ENCODE measurements at regions not wholly inside any gene's neighbourhood (a gene's known extent, or its start where the extent isn't known, plus 50 kb on each side); places are given as distances from the start of the nearest gene placed in this dataset.

DNA sequence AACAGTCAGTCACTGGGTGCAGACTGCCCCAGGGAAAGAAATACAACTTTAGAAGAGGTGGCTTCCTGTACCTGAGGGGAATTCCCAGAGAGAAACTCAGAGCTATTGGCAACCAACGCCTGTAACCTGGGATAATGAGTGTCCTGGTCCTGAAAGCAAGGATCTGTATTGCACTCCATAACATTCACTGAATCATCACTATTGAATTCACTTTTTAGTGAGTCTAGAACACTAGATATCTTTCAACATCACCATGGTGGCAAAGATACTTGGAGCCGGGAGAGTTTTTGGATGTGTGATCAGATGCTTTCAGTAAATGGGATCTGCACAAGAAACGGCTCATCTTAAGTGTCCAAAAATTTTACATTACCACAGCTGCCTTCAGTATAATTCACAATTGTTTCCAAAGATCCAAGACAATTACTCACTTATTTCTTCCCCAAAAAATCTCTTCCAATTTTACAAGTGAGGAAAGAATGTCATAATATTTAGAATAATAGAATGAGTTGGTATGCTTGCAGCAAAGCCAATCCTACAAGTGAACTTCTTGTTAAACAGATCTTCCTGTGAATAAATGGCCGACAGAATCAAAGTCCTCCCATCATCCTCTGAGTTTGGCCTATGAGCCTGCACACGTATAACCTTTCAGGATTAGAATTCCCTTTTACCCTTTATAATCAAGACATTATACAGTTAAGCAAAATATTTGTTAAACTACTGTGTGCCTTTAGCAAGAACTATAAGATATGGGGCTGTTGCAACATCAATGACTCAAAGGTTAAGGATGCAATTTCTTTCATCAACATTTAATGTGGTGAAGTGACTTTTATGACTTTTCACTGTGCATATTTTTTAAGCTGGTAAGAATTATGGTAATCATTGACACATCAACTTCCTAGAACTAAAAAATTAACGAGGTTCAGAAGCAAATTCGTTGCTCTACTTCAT lies 243.3 kb upstream of the COL8A1 start:
- TF ChIP-seq SMC3 (conservative IDR thresholded peaks at IDR 0.05; ENCODE audit: poor library complexity): no peak
- TF ChIP-seq, protein P1, sequence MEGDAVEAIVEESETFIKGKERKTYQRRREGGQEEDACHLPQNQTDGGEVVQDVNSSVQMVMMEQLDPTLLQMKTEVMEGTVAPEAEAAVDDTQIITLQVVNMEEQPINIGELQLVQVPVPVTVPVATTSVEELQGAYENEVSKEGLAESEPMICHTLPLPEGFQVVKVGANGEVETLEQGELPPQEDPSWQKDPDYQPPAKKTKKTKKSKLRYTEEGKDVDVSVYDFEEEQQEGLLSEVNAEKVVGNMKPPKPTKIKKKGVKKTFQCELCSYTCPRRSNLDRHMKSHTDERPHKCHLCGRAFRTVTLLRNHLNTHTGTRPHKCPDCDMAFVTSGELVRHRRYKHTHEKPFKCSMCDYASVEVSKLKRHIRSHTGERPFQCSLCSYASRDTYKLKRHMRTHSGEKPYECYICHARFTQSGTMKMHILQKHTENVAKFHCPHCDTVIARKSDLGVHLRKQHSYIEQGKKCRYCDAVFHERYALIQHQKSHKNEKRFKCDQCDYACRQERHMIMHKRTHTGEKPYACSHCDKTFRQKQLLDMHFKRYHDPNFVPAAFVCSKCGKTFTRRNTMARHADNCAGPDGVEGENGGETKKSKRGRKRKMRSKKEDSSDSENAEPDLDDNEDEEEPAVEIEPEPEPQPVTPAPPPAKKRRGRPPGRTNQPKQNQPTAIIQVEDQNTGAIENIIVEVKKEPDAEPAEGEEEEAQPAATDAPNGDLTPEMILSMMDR (IDR thresholded peaks at IDR 0.05; ENCODE audit: poor library complexity, severe bottlenecking): no peak
- TF ChIP-seq EZH2 (IDR thresholded peaks at IDR 0.05; ENCODE audit: borderline replicate concordance, insufficient read depth, low read length, poor library complexity, severe bottlenecking): no peak
- no peak for TF ChIP-seq EP300 (conservative IDR thresholded peaks at IDR 0.05; ENCODE audit: poor library complexity, severe bottlenecking)
- TF ChIP-seq MXI1 (conservative IDR thresholded peaks at IDR 0.05; ENCODE audit: poor library complexity, severe bottlenecking): no peak

Measured in neural cell (in vitro differentiated cells).